ENCODE measurements at regions not wholly inside any gene's neighbourhood (a gene's known extent, or its start where the extent isn't known, plus 50 kb on each side); places are given as distances from the start of the nearest gene placed in this dataset.

GRCh38 chrX:5568934-5569333 is 659.7 kb downstream of the NLGN4X start:
- Histone ChIP-seq H3K4me3 (no peak overlapping the region), H3K27ac (no peak overlapping the region)

- no peak overlapping the region for H3K4me3 ChIP-seq
- no peak overlapping the region for H3K27ac ChIP-seq
These were observed 669.3 kb downstream of the NLGN4X start for GRCh38 chrX:5559386-5559785.

- H3K4me3 ChIP-seq = no peak overlapping the region
- H3K27ac ChIP-seq = no peak overlapping the region
These were observed 679.2 kb downstream of the NLGN4X start for GRCh38 chrX:5549512-5549911.

GRCh38 chrX:5537098-5537497 is 691.6 kb downstream of the NLGN4X start:
- no peak overlapping the region for H3K27ac ChIP-seq
- H3K4me3 ChIP-seq = no peak overlapping the region

- Histone ChIP-seq H3K27ac (no peak overlapping the region), H3K4me3 (no peak overlapping the region)
These were observed 692.4 kb downstream of the NLGN4X start for GRCh38 chrX:5536261-5536660.

GRCh38 chrX:5528057-5528456 is 700.6 kb downstream of the NLGN4X start:
- Histone ChIP-seq H3K4me3 (no peak overlapping the region), H3K27ac (no peak overlapping the region)

GRCh38 chrX:5526191-5526590 is 702.5 kb downstream of the NLGN4X start:
- H3K27ac ChIP-seq = no peak overlapping the region
- no peak overlapping the region for H3K4me3 ChIP-seq

- Histone ChIP-seq H3K4me3 (no peak overlapping the region), H3K27ac (no peak overlapping the region)
These were observed 737.7 kb downstream of the NLGN4X start for GRCh38 chrX:5490786-5491563.

GRCh38 chrX:5474282-5474681 is 754.4 kb downstream of the NLGN4X start:
- Histone ChIP-seq H3K4me3 (no peak overlapping the region), H3K27ac (no peak overlapping the region)

GRCh38 chrX:5458300-5458842 is 770.3 kb downstream of the NLGN4X start:
- H3K27ac ChIP-seq = no peak overlapping the region

GRCh38 chrX:5449323-5449722 is 779.3 kb downstream of the NLGN4X start:
- no peak overlapping the region for H3K27ac ChIP-seq

More at GRCh38 chrX:5458300-5458842, 770.3 kb downstream of the NLGN4X start:
- no peak overlapping the region for H3K4me3 ChIP-seq

GRCh38 chrX:5431823-5432222 is 796.8 kb downstream of the NLGN4X start:
- no peak overlapping the region for H3K27ac ChIP-seq

More at GRCh38 chrX:5449323-5449722, 779.3 kb downstream of the NLGN4X start:
- no peak overlapping the region for H3K4me3 ChIP-seq

GRCh38 chrX:5425119-5425518 is 803.5 kb downstream of the NLGN4X start:
- no peak overlapping the region for H3K27ac ChIP-seq
- no peak overlapping the region for H3K4me3 ChIP-seq

More at GRCh38 chrX:5431823-5432222, 796.8 kb downstream of the NLGN4X start:
- no peak overlapping the region for H3K4me3 ChIP-seq

GRCh38 chrX:5417381-5417780 is 811.3 kb downstream of the NLGN4X start:
- no peak overlapping the region for H3K4me3 ChIP-seq
- no peak overlapping the region for H3K27ac ChIP-seq

GRCh38 chrX:5415738-5416137 is 812.9 kb downstream of the NLGN4X start:
- Histone ChIP-seq H3K27ac (no peak overlapping the region), H3K4me3 (no peak overlapping the region)

- Histone ChIP-seq H3K4me3 (no peak overlapping the region), H3K27ac (no peak overlapping the region)
These were observed 819.6 kb downstream of the NLGN4X start for GRCh38 chrX:5409106-5409505.

GRCh38 chrX:5402461-5402860 is 826.2 kb downstream of the NLGN4X start:
- no peak overlapping the region for H3K27ac ChIP-seq

GRCh38 chrX:5399403-5399802 is 829.3 kb downstream of the NLGN4X start:
- Histone ChIP-seq H3K27ac (no peak overlapping the region), H3K4me3 (no peak overlapping the region)

More at GRCh38 chrX:5402461-5402860, 826.2 kb downstream of the NLGN4X start:
- no peak overlapping the region for H3K4me3 ChIP-seq

GRCh38 chrX:5397409-5397808 is 831.3 kb downstream of the NLGN4X start:
- H3K27ac ChIP-seq = no peak overlapping the region

GRCh38 chrX:5390376-5390775 is 838.3 kb downstream of the NLGN4X start:
- Histone ChIP-seq H3K4me3 (no peak overlapping the region), H3K27ac (no peak overlapping the region)

More at GRCh38 chrX:5397409-5397808, 831.3 kb downstream of the NLGN4X start:
- H3K4me3 ChIP-seq = no peak overlapping the region

- Histone ChIP-seq H3K27ac (no peak overlapping the region), H3K4me3 (no peak overlapping the region)
These were observed 840.6 kb downstream of the NLGN4X start for GRCh38 chrX:5388087-5388486.
